ENCODE measurements at regions not wholly inside any gene's neighbourhood (a gene's known extent, or its start where the extent isn't known, plus 50 kb on each side); places are given as distances from the start of the nearest gene placed in this dataset.
"Not testable (repeated sequence)": the region's sequence is repeated elsewhere in the genome, so short reads cannot be mapped to it uniquely, and the experiment has no call there.

- DNase-seq (no peak), ATAC-seq (no peak)
- intact Hi-C loops (cut with DNase I, micrococcal nuclease) = no loop called here
Observed at GRCh38 chr6:68182386-68182785, 452.7 kb upstream of the ADGRB3 start.

GRCh38 chr6:68181027-68181426 lies 454.1 kb upstream of the ADGRB3 start:
- ATAC-seq; DNase-seq; intact Hi-C loops (cut with DNase I, micrococcal nuclease): not testable (repeated sequence)

- ATAC-seq (no peak), DNase-seq (no peak)
- intact Hi-C loops (cut with DNase I, micrococcal nuclease) = no loop called here
Observed at GRCh38 chr6:68173616-68174015, 461.5 kb upstream of the ADGRB3 start.

- DNase-seq = no peak
- ATAC-seq = no peak
- intact Hi-C loops (cut with DNase I, micrococcal nuclease) = no loop called here
Observed at GRCh38 chr6:68169922-68170321, 465.2 kb upstream of the ADGRB3 start.

GRCh38 chr6:68167604-68168003 lies 467.5 kb upstream of the ADGRB3 start:
- ATAC-seq = no peak
- intact Hi-C loops (cut with DNase I, micrococcal nuclease) = no loop called here
- DNase-seq = no peak

GRCh38 chr6:68160812-68161211 lies 474.3 kb upstream of the ADGRB3 start:
- ATAC-seq; intact Hi-C loops (cut with DNase I, micrococcal nuclease); DNase-seq: not testable (repeated sequence)

GRCh38 chr6:68160348-68160747 lies 474.7 kb upstream of the ADGRB3 start:
- DNase-seq (no peak), ATAC-seq (no peak)
- intact Hi-C loops (cut with DNase I, micrococcal nuclease) = no loop called here

- ATAC-seq = no peak
- no peak for DNase-seq
- intact Hi-C loops (cut with DNase I, micrococcal nuclease) = no loop called here
Observed at GRCh38 chr6:68159433-68159832, 475.6 kb upstream of the ADGRB3 start.

- intact Hi-C loops (cut with DNase I, micrococcal nuclease) = no loop called here
Observed at GRCh38 chr6:68158256-68158655, 476.8 kb upstream of the ADGRB3 start.

GRCh38 chr6:68144667-68145066 lies 490.4 kb upstream of the ADGRB3 start:
- intact Hi-C loops (cut with DNase I, micrococcal nuclease) = no loop called here
- ATAC-seq (no peak), DNase-seq (no peak)

More at GRCh38 chr6:68158256-68158655, 476.8 kb upstream of the ADGRB3 start:
- ATAC-seq (no peak), DNase-seq (no peak)

- intact Hi-C loops (cut with DNase I, micrococcal nuclease) = no loop called here
- DNase-seq (no peak), ATAC-seq (no peak)
Observed at GRCh38 chr6:68141190-68141589, 493.9 kb upstream of the ADGRB3 start.

GRCh38 chr6:68139130-68139529 lies 496.0 kb upstream of the ADGRB3 start:
- no peak for ATAC-seq
- intact Hi-C loops (cut with DNase I, micrococcal nuclease) = no loop called here
- no peak for DNase-seq

GRCh38 chr6:68134796-68135195 lies 500.3 kb upstream of the ADGRB3 start:
- intact Hi-C loops (cut with DNase I, micrococcal nuclease) = no loop called here
- ATAC-seq = no peak
- DNase-seq = no peak

GRCh38 chr6:68128211-68128610 lies 506.9 kb upstream of the ADGRB3 start:
- no peak for DNase-seq

GRCh38 chr6:68127074-68127473 lies 508.0 kb upstream of the ADGRB3 start:
- DNase-seq (no peak), ATAC-seq (no peak)
- intact Hi-C loops (cut with DNase I, micrococcal nuclease) = no loop called here

More at GRCh38 chr6:68128211-68128610, 506.9 kb upstream of the ADGRB3 start:
- no peak for ATAC-seq
- intact Hi-C loops (cut with DNase I, micrococcal nuclease) = no loop called here

GRCh38 chr6:68126089-68126749 lies 508.9 kb upstream of the ADGRB3 start:
- no peak for DNase-seq
- ATAC-seq = no peak
- intact Hi-C loops (cut with DNase I, micrococcal nuclease) = no loop called here

- DNase-seq; intact Hi-C loops (cut with DNase I, micrococcal nuclease); ATAC-seq: not testable (repeated sequence)
Observed at GRCh38 chr6:68122975-68123374, 512.1 kb upstream of the ADGRB3 start.

GRCh38 chr6:68122032-68122431 lies 513.0 kb upstream of the ADGRB3 start:
- no peak for ATAC-seq
- intact Hi-C loops (cut with DNase I, micrococcal nuclease) = no loop called here
- DNase-seq = no peak

- DNase-seq; intact Hi-C loops (cut with DNase I, micrococcal nuclease); ATAC-seq: not testable (repeated sequence)
Observed at GRCh38 chr6:68120954-68121353, 514.1 kb upstream of the ADGRB3 start.

GRCh38 chr6:68114463-68115047 lies 520.5 kb upstream of the ADGRB3 start:
- ATAC-seq (no peak), DNase-seq (no peak)
- intact Hi-C loops (cut with DNase I, micrococcal nuclease) = no loop called here

All from left colon (tissue), 2 donors.